ENCODE measurements at regions not wholly inside any gene's neighbourhood (a gene's known extent, or its start where the extent isn't known, plus 50 kb on each side); places are given as distances from the start of the nearest gene placed in this dataset.

- no peak overlapping the region for H4K8ac ChIP-seq (ENCODE audit: low read depth in 2 of 2, low read length in 2 of 2)
- no peak overlapping the region for H3K27ac ChIP-seq (ENCODE audit: insufficient read depth, low read length)
- DNase-seq (no peak), ATAC-seq (ENCODE audit: low read depth) (no peak)
- H2AK5ac ChIP-seq (ENCODE audit: low read depth, low read length) = no peak overlapping the region
- no peak overlapping the region for H2AFZ ChIP-seq (replicated peaks; ENCODE audit: low read length, poor library complexity)
- BruUV-seq (replicated peaks) = no TSS peak
- H3K4ac ChIP-seq (ENCODE audit: low read depth, low read length) = no peak overlapping the region
- no peak overlapping the region for H3K14ac ChIP-seq (replicated peaks; ENCODE audit: low read depth, low read length)
- H3K79me1 ChIP-seq (ENCODE audit: low read depth in 1 of 2, low read length in 2 of 2) = no peaks in the 10 kb centered on the region
- H4K20me1 ChIP-seq (ENCODE audit: insufficient read depth, low read length) = no peaks in the 10 kb centered on the region
- H3K27me3 ChIP-seq (ENCODE audit: control insufficient read depth, insufficient read depth, low read length) = no peaks in the 10 kb centered on the region
- H3K4me3 ChIP-seq (ENCODE audit: insufficient read depth, low read depth, low read length) = no peak overlapping the region
- no CpG with 5 or more reads among the region's 1 CpG for WGBS, 2 experiments (ENCODE audit: extremely low coverage in 2 of 2, insufficient read length in 1 of 2)
- H3K18ac ChIP-seq (ENCODE audit: low read depth, low read length) = no peak overlapping the region
- H2AK9ac ChIP-seq (replicated peaks; ENCODE audit: low read depth, low read length, poor library complexity) = no peak overlapping the region
- no peaks in the 10 kb centered on the region for H3K36me3 ChIP-seq (ENCODE audit: control insufficient read depth, insufficient read depth, low read length)
- dilution Hi-C loops (cut with HindIII; ENCODE audit: low sequenced_read_pairs, unreplicated experiment) (no loop called here), intact Hi-C loops (cut with micrococcal nuclease) (no loop called here), in situ Hi-C loops (cut with MboI; ENCODE audit: low sequenced_read_pairs) (no loop called here)
- ChIA-PET POLR2A (ENCODE audit: unreplicated experiment) (no interaction called here), CTCF (no interaction called here)
- H3K56ac ChIP-seq (ENCODE audit: extremely low read depth, insufficient read depth, low read length) = no peak overlapping the region
- no peak overlapping the region for H3K9ac ChIP-seq (ENCODE audit: low read depth, low read length)
- TF ChIP-seq CHD1 (IDR thresholded peaks at IDR 0.05; ENCODE audit: low read depth, low read length) (no peak), POLR2A (IDR thresholded peaks at IDR 0.05; ENCODE audit: low read depth, low read length) (no peak), NFE2L2 (IDR thresholded peaks at IDR 0.05; ENCODE audit: low read depth, low read length) (no peak), RAD21 (IDR thresholded peaks at IDR 0.05; ENCODE audit: low read length) (no peak), MAFK (IDR thresholded peaks at IDR 0.05; ENCODE audit: low read depth, low read length) (no peak), MAZ (IDR thresholded peaks at IDR 0.05; ENCODE audit: borderline replicate concordance, low read depth, low read length) (no peak), USF2 (IDR thresholded peaks at IDR 0.05; ENCODE audit: low read depth, low read length) (no peak), RFX5 (IDR thresholded peaks at IDR 0.05; ENCODE audit: low read depth, low read length) (no peak), CTCF (conservative IDR thresholded peaks at IDR 0.05; ENCODE audit: low read depth, low read length) (no peak), FOS (IDR thresholded peaks at IDR 0.05; ENCODE audit: low read depth, low read length) (no peak), ELK1 (IDR thresholded peaks at IDR 0.05; ENCODE audit: borderline replicate concordance, low read depth, low read length) (no peak)
- peaks cover 4% of the 10 kb centered on the region; the same call in 1 of the 2 replicates for H3K9me3 ChIP-seq (ENCODE audit: control insufficient read depth, insufficient read depth, low read length)
- no peak overlapping the region for H2BK15ac ChIP-seq (ENCODE audit: low read depth, low read length)
- no peak overlapping the region for H2BK5ac ChIP-seq (ENCODE audit: low read depth, low read length, poor library complexity, severe bottlenecking)
- H4K5ac ChIP-seq (ENCODE audit: low read depth, low read length) = no peak overlapping the region
- H4K91ac ChIP-seq (ENCODE audit: insufficient read depth, low read depth, low read length) = no peak overlapping the region
- H2BK120ac ChIP-seq (ENCODE audit: low read depth, low read length) = no peak overlapping the region
- no peak overlapping the region for H3K23ac ChIP-seq (ENCODE audit: low read depth, low read length)
- no peaks in the 10 kb centered on the region for H3K9me1 ChIP-seq (ENCODE audit: insufficient read depth, low read length)
- no peak overlapping the region for H2BK20ac ChIP-seq (ENCODE audit: low read depth, low read length)
- H3K4me1 ChIP-seq (ENCODE audit: control insufficient read depth, insufficient read depth, low read length) = no peaks in the 10 kb centered on the region
- no peak overlapping the region for H3K4me2 ChIP-seq (ENCODE audit: low read depth, low read length)
These were observed 1128.0 kb downstream of the STPG2 start for GRCh38 chr4:97015301-97015700.
